ENCODE measurements at regions not wholly inside any gene's neighbourhood (a gene's known extent, or its start where the extent isn't known, plus 50 kb on each side); places are given as distances from the start of the nearest gene placed in this dataset.

GRCh38 chr1:81387446-81387845, 413.3 kb upstream of the ADGRL2 start:
- H3K27me3 ChIP-seq (ENCODE audit: control insufficient read depth, insufficient read depth, low read length), result no peaks in the 10 kb centered on the region
- no peak for DNase-seq (ENCODE audit: low read depth, low spot score)
- H3K9me3 ChIP-seq (ENCODE audit: control insufficient read depth, insufficient read depth, low read depth, low read length), result no peaks in the 10 kb centered on the region
- CTCF ChIA-PET, result no interaction called here
- POLR2A ChIA-PET, result no interaction called here
- no peaks in the 10 kb centered on the region for H3K4me1 ChIP-seq (ENCODE audit: control insufficient read depth, insufficient read depth, low read length)
- no peaks in the 10 kb centered on the region for H3K36me3 ChIP-seq (ENCODE audit: control insufficient read depth, insufficient read depth, low read length)
- TF ChIP-seq CTCF (IDR thresholded peaks at IDR 0.05) (no peak), POLR2AphosphoS5 (IDR thresholded peaks at IDR 0.05; ENCODE audit: low read depth, low read length) (no peak), SIN3A (IDR thresholded peaks at IDR 0.05; ENCODE audit: borderline replicate concordance, insufficient read depth, low read depth, low read length) (no peak), TCF7L2 (IDR thresholded peaks at IDR 0.05; ENCODE audit: low read depth, low read length) (no peak), REST (IDR thresholded peaks at IDR 0.05; ENCODE audit: insufficient read depth in 1 of 2, low read depth in 2 of 2, low read length in 1 of 2) (no peak)
- intact Hi-C loops (cut with micrococcal nuclease; ENCODE audit: unreplicated experiment) (no loop called here), in situ Hi-C loops (cut with HindIII; ENCODE audit: low pct_unique_long_range_greater_than_20kb, low sequenced_read_pairs) (no loop called here)
- no peak overlapping the region for H3K27ac ChIP-seq (ENCODE audit: low read length)
- no peak overlapping the region for H3K4me3 ChIP-seq (ENCODE audit: low read depth in 2 of 2, low read length in 2 of 2)
- ATAC-seq, result no peak
- no TSS peak for BruUV-seq (replicated peaks)

GRCh38 chr1:81382561-81382960, 418.2 kb upstream of the ADGRL2 start:
- no TSS peak for BruUV-seq (replicated peaks)
- no peaks in the 10 kb centered on the region for H3K4me1 ChIP-seq (ENCODE audit: control insufficient read depth, insufficient read depth, low read length)
- in situ Hi-C loops (cut with HindIII; ENCODE audit: low pct_unique_long_range_greater_than_20kb, low sequenced_read_pairs) (no loop called here), intact Hi-C loops (cut with micrococcal nuclease; ENCODE audit: unreplicated experiment) (no loop called here)
- ChIA-PET POLR2A (no interaction called here), CTCF (no interaction called here)
- H3K27me3 ChIP-seq (ENCODE audit: control insufficient read depth, insufficient read depth, low read length), result no peaks in the 10 kb centered on the region
- no peak overlapping the region for H3K4me3 ChIP-seq (ENCODE audit: low read depth in 2 of 2, low read length in 2 of 2)
- DNase-seq (ENCODE audit: low read depth, low spot score) (no peak), ATAC-seq (no peak)
- TF ChIP-seq REST (IDR thresholded peaks at IDR 0.05; ENCODE audit: insufficient read depth in 1 of 2, low read depth in 2 of 2, low read length in 1 of 2) (no peak), SIN3A (IDR thresholded peaks at IDR 0.05; ENCODE audit: borderline replicate concordance, insufficient read depth, low read depth, low read length) (no peak), POLR2AphosphoS5 (IDR thresholded peaks at IDR 0.05; ENCODE audit: low read depth, low read length) (no peak), CTCF (IDR thresholded peaks at IDR 0.05) (no peak), TCF7L2 (IDR thresholded peaks at IDR 0.05; ENCODE audit: low read depth, low read length) (no peak)
- no peaks in the 10 kb centered on the region for H3K36me3 ChIP-seq (ENCODE audit: control insufficient read depth, insufficient read depth, low read length)
- no peaks in the 10 kb centered on the region for H3K9me3 ChIP-seq (ENCODE audit: control insufficient read depth, insufficient read depth, low read depth, low read length)
- no peak overlapping the region for H3K27ac ChIP-seq (ENCODE audit: low read length)

All from Panc1 (cell line).